Activated CD4-positive, alpha-beta T cell treated with anti-CD3 and anti-CD28 coated beads, Interleukin-2, amount 50 U/mL, for 24 hours (primary cell): ENCODE measurements at regions not wholly inside any gene's neighbourhood (a gene's known extent, or its start where the extent isn't known, plus 50 kb on each side); places are given as distances from the start of the nearest gene placed in this dataset.

Experiments
- DNase-seq, 2 donors: peaks; one replicate each; pipeline ENCODE4 v3.0.0-alpha.2; 2020; ENCODE audit warnings: low read depth in 1 of 2, low spot score in 1 of 2

GRCh38 chr3:176933704-176934103 lies 263.6 kb downstream of the TBL1XR1 start:
- no peak for DNase-seq

- no peak for DNase-seq
These were observed 264.8 kb downstream of the TBL1XR1 start for GRCh38 chr3:176932433-176932832.

GRCh38 chr3:176931991-176932390 lies 265.3 kb downstream of the TBL1XR1 start:
- no peak for DNase-seq

- no peak for DNase-seq
These were observed 266.3 kb downstream of the TBL1XR1 start for GRCh38 chr3:176930942-176931341.

GRCh38 chr3:176928582-176928931 lies 268.7 kb downstream of the TBL1XR1 start:
- no peak for DNase-seq

GRCh38 chr3:176927706-176928581 lies 269.3 kb downstream of the TBL1XR1 start:
- DNase-seq, result no peak

GRCh38 chr3:176927280-176927679 lies 270.0 kb downstream of the TBL1XR1 start:
- DNase-seq, result no peak

GRCh38 chr3:176926688-176927087 lies 270.6 kb downstream of the TBL1XR1 start:
- no peak for DNase-seq

- DNase-seq, result no peak
These were observed 271.2 kb downstream of the TBL1XR1 start for GRCh38 chr3:176926034-176926433.

- DNase-seq, result no peak
These were observed 276.5 kb downstream of the TBL1XR1 start for GRCh38 chr3:176920766-176921160.

GRCh38 chr3:176919836-176920765 lies 277.2 kb downstream of the TBL1XR1 start:
- no peak for DNase-seq

- DNase-seq, result no peak
These were observed 280.5 kb downstream of the TBL1XR1 start for GRCh38 chr3:176916777-176917176.

GRCh38 chr3:176914764-176915163 lies 282.5 kb downstream of the TBL1XR1 start:
- no peak for DNase-seq

GRCh38 chr3:176911579-176911978 lies 285.7 kb downstream of the TBL1XR1 start:
- no peak for DNase-seq

- no peak for DNase-seq
These were observed 288.2 kb downstream of the TBL1XR1 start for GRCh38 chr3:176909044-176909443.

- DNase-seq, result no peak
These were observed 291.0 kb downstream of the TBL1XR1 start for GRCh38 chr3:176906046-176906905.

GRCh38 chr3:176905331-176905730 lies 292.0 kb downstream of the TBL1XR1 start:
- no peak for DNase-seq

GRCh38 chr3:176904506-176904905 lies 292.8 kb downstream of the TBL1XR1 start:
- no peak for DNase-seq

- DNase-seq, result no peak
These were observed 300.6 kb downstream of the TBL1XR1 start for GRCh38 chr3:176896640-176897039.

- DNase-seq, result no peak
These were observed 301.1 kb downstream of the TBL1XR1 start for GRCh38 chr3:176896165-176896564.

- DNase-seq, result no peak
These were observed 317.6 kb downstream of the TBL1XR1 start for GRCh38 chr3:176879710-176880109.
